ENCODE measurements at regions not wholly inside any gene's neighbourhood (a gene's known extent, or its start where the extent isn't known, plus 50 kb on each side); places are given as distances from the start of the nearest gene placed in this dataset.

DNA sequence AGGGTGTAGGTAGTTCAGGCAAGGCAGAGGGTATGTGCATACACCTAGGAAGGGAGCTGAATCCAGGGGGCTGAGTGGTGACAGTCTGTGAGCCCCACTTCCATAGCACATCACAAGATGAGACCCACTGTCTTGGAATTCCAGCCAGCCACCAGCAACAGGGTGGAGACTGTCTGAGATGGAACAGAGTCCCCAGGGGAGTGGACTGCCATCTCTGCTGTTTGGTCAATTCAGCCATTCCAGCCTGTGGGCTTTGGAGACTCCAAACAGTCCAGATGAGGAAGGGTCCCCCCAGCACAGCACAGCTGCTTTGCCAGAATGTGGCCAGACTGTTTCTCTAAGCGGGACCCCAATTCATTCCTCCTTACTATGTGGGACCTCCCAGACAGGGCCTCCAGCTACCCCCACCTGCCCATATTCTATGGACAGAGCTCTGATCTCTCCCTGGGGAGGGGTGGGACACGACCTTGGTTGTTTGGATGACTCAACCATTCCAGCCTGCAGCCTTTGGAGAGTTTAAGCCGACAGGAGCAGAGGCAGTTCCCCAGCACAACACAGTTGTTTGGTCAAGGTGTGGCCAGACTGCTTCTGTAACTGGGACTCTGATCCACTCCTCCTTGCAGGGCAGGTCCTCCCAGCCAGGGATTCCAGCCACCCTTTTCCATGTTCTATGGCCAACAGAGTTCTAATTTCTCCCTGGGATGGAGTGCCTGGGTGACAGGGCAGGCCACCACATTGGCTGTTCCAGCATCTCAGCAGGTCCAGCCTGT, 178.0 kb downstream of the RND3 start:
- intact Hi-C loops (cut with DNase I) = no loop called here
- Histone ChIP-seq H3K4me1 (no peaks in the 10 kb centered on the region), H3K27me3 (no peaks in the 10 kb centered on the region), H3K9me3 (peaks cover 0 to 3% of the 10 kb centered on the region in 2 donors), H3K36me3 (no peaks in the 10 kb centered on the region), H3K4me3 (no peak overlapping the region), H3K27ac (no peak overlapping the region)
- TF ChIP-seq, protein P1, sequence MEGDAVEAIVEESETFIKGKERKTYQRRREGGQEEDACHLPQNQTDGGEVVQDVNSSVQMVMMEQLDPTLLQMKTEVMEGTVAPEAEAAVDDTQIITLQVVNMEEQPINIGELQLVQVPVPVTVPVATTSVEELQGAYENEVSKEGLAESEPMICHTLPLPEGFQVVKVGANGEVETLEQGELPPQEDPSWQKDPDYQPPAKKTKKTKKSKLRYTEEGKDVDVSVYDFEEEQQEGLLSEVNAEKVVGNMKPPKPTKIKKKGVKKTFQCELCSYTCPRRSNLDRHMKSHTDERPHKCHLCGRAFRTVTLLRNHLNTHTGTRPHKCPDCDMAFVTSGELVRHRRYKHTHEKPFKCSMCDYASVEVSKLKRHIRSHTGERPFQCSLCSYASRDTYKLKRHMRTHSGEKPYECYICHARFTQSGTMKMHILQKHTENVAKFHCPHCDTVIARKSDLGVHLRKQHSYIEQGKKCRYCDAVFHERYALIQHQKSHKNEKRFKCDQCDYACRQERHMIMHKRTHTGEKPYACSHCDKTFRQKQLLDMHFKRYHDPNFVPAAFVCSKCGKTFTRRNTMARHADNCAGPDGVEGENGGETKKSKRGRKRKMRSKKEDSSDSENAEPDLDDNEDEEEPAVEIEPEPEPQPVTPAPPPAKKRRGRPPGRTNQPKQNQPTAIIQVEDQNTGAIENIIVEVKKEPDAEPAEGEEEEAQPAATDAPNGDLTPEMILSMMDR (IDR thresholded peaks at IDR 0.05) = no peak
- DNase-seq (ENCODE audit: low spot score in 2 of 2) = no peak

DNA sequence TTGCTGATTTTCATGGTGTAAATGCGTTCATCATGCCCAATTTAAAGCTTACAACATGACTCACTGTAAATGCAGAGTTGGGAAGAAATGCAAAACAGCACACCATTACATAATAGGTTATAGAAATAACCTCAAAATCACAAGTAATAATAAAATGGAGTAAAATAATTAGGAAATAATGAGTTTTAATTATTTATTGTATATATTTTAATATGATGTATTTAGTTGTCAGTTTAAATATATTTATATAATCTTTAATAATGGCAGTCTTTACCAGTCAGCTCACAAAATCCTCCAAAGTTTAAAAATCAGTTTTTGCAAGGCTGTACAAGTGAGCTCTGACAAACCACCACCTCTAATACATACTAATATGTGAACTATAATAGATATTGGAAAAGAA, 180.2 kb downstream of the RND3 start:
- Histone ChIP-seq H3K27ac (no peak overlapping the region), H3K4me3 (no peak overlapping the region), H3K36me3 (no peaks in the 10 kb centered on the region), H3K27me3 (no peaks in the 10 kb centered on the region), H3K9me3 (peaks cover 4 to 15% of the 10 kb centered on the region in 2 donors), H3K4me1 (no peaks in the 10 kb centered on the region)
- DNase-seq (ENCODE audit: low spot score in 2 of 2) = no peak
- TF ChIP-seq, protein P1 (IDR thresholded peaks at IDR 0.05) = no peak
- intact Hi-C loops (cut with DNase I) = no loop called here

- no peaks in the 10 kb centered on the region for H3K4me1 ChIP-seq
- TF ChIP-seq, protein P1 (IDR thresholded peaks at IDR 0.05) = no peak
- no peaks in the 10 kb centered on the region for H3K27me3 ChIP-seq
- no peak for DNase-seq (ENCODE audit: low spot score in 2 of 2)
- H3K27ac ChIP-seq = no peak overlapping the region
- H3K36me3 ChIP-seq = no peaks in the 10 kb centered on the region
- no peak overlapping the region for H3K4me3 ChIP-seq
- peaks cover 4 to 15% of the 10 kb centered on the region in 2 donors for H3K9me3 ChIP-seq
- intact Hi-C loops (cut with DNase I) = no loop called here
Measured at GRCh38 chr2:150303281-150303680, 184.2 kb downstream of the RND3 start.

DNA sequence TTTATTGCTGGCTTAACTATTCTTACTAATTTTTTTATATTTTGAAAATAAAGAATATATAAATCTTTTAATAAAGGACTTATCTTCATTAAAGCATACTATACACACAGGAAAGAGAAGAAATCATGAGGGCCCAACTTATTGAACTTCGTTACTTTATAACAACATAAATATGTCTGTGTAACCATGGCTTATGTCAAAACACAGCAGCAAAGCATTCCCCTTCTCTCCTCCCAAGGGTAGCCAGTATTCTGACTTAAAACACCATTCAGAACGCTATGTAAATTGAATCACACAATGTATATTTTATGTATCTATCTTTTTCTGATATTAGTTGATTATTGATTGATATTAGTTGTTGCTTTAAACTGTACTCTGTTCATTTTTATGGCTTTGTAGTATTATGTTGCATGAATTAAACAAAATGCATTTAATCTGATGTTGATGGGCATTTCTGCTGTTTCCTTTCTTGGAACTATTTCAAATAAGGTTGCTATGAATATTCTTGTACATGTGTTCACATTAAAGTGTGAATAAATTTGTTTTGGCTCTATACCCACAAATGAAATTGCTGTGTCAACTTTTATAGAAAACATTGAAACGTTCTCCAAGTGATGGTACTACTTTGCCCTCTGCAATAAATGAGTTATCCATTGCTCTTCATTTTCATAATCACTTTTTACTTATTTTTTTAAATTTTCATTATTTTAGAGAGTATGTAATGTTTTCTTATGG, 188.7 kb downstream of the RND3 start:
- Histone ChIP-seq H3K9me3 (peaks cover 2 to 8% of the 10 kb centered on the region in 2 donors), H3K4me1 (no peaks in the 10 kb centered on the region), H3K27me3 (no peaks in the 10 kb centered on the region), H3K27ac (no peak overlapping the region), H3K4me3 (no peak overlapping the region), H3K36me3 (no peaks in the 10 kb centered on the region)
- no peak for DNase-seq (ENCODE audit: low spot score in 2 of 2)
- intact Hi-C loops (cut with DNase I) = no loop called here
- TF ChIP-seq, protein P1 (IDR thresholded peaks at IDR 0.05) = no peak

- intact Hi-C loops (cut with DNase I) = no loop called here
- TF ChIP-seq, protein P1 (IDR thresholded peaks at IDR 0.05) = no peak
- no peak for DNase-seq (ENCODE audit: low spot score in 2 of 2)
- no peak overlapping the region for H3K4me3 ChIP-seq
- no peaks in the 10 kb centered on the region for H3K4me1 ChIP-seq
- no peak overlapping the region for H3K27ac ChIP-seq
- no peaks in the 10 kb centered on the region for H3K9me3 ChIP-seq
- H3K27me3 ChIP-seq = no peaks in the 10 kb centered on the region
- no peaks in the 10 kb centered on the region for H3K36me3 ChIP-seq
Measured at GRCh38 chr2:150296770-150297546, 190.5 kb downstream of the RND3 start.
